Esophagus (tissue), 2 donors: ENCODE measurements at regions not wholly inside any gene's neighbourhood (a gene's known extent, or its start where the extent isn't known, plus 50 kb on each side); places are given as distances from the start of the nearest gene placed in this dataset.

Source experiments
- H3K27ac ChIP-seq, 2 donors: one replicate each; pipeline ENCODE4 v1.5.1; 2013; ENCODE audit warnings: low read depth in 2 of 2, mild to moderate bottlenecking in 2 of 2, inconsistent platforms in 1 of 2, low read length in 1 of 2, moderate library complexity in 1 of 2
- H3K27me3 ChIP-seq, 2 donors: one replicate each; pipeline ENCODE4 v1.6.1; 2013; ENCODE audit warnings: low read length in 2 of 2, control low read depth in 1 of 2, mild to moderate bottlenecking in 1 of 2; ENCODE audit not compliant: insufficient read depth in 2 of 2, control insufficient read depth in 1 of 2
- H3K36me3 ChIP-seq, 2 donors: one replicate each; pipeline ENCODE4 v1.6.1; 2013; ENCODE audit warnings: low read length in 1 of 2; ENCODE audit not compliant: control insufficient read depth in 2 of 2, insufficient read depth in 2 of 2
- H3K4me1 ChIP-seq, 2 donors: one replicate each; pipeline ENCODE4 v1.6.1; 2013; ENCODE audit warnings: low read length in 1 of 2; ENCODE audit not compliant: control insufficient read depth in 2 of 2, insufficient read depth in 2 of 2
- H3K4me3 ChIP-seq, 2 donors: one replicate each; pipeline ENCODE4 v1.5.1; 2013; ENCODE audit warnings: low read length in 2 of 2, mild to moderate bottlenecking in 2 of 2, low read depth in 1 of 2, moderate library complexity in 1 of 2
- H3K9me3 ChIP-seq, 2 donors: one replicate each; pipeline ENCODE4 v1.6.1; 2013; ENCODE audit warnings: mild to moderate bottlenecking in 2 of 2, low read depth in 1 of 2, low read length in 1 of 2, moderate library complexity in 1 of 2; ENCODE audit not compliant: control insufficient read depth in 2 of 2, insufficient read depth in 1 of 2
- WGBS, 2 donors: extraction: QIAGEN DNeasy Blood & Tissue Kit; methylation state at CpG; one replicate each; pipeline ENCODE4 v1.1.7; 2013; 5-methylcytosine and 5-hydroxymethylcytosine counted together
- donor health status: healthy with polysubstance abuse.
- donor health status: Bipolar disorder and iron deficiency.

GRCh38 chr7:52727632-52728031 lies 307.8 kb upstream of the POM121L12 start:
- WGBS, 2 donors: 54 to 55% methylated on average over 2 of the region's 2 CpGs

GRCh38 chr7:52726986-52727385 lies 308.4 kb upstream of the POM121L12 start:
- H3K4me3 ChIP-seq: no peak overlapping the region
- WGBS, 2 donors: 39 to 43% methylated on average over 2 of the region's 2 CpGs
- no peaks in the 10 kb centered on the region for H3K4me1 ChIP-seq
- no peaks in the 10 kb centered on the region for H3K27me3 ChIP-seq
- H3K36me3 ChIP-seq: no peaks in the 10 kb centered on the region
- no peaks in the 10 kb centered on the region for H3K9me3 ChIP-seq
- no peak overlapping the region for H3K27ac ChIP-seq

More at GRCh38 chr7:52727632-52728031, 307.8 kb upstream of the POM121L12 start:
- Histone ChIP-seq H3K4me3 (no peak overlapping the region), H3K4me1 (no peaks in the 10 kb centered on the region), H3K27me3 (no peaks in the 10 kb centered on the region), H3K36me3 (no peaks in the 10 kb centered on the region), H3K9me3 (no peaks in the 10 kb centered on the region), H3K27ac (no peak overlapping the region)

DNA sequence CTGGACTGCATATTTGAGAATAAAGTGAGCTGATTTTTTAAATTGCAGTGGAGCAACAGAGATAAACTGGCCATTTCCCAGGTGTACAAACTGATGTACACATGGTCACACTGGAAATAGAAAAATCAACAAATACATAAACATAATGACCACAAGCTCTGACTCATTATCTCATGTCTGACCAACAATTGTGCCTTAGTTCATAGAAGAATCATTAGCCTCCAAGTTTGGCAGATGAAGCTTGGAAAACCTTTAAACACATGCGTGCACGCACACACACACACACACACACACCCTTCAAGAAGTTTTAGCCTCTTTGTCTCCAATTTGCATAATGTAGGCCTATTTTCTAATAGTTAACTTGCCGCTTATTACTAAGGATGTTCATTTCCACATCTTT lies 308.9 kb upstream of the POM121L12 start:
- no peaks in the 10 kb centered on the region for H3K4me1 ChIP-seq

DNA sequence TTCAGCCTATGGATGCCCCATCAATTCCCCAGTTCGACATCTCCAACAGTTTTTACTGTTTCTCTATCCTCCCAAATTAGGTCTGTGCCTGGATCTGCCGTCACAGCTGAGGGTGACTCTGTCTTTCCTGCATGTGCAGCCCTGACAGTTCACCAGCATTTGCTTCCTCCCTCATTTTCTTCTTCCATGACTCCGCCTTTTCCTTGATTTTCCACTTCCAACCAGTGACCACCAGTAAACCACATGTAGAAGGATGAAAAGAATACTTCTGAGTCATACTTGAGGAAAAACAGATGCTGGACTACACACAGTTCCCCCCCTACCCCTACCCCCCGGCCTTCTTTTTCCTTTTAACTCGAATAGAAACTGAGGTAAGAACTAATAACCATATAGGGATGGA lies 311.8 kb upstream of the POM121L12 start:
- no peaks in the 10 kb centered on the region for H3K4me1 ChIP-seq
- WGBS, 2 donors: 64 to 71% methylated on average over 5 of the region's 5 CpGs
- H3K36me3 ChIP-seq: no peaks in the 10 kb centered on the region
- H3K9me3 ChIP-seq: no peaks in the 10 kb centered on the region
- H3K4me3 ChIP-seq: no peak overlapping the region
- H3K27ac ChIP-seq: no peak overlapping the region
- no peaks in the 10 kb centered on the region for H3K27me3 ChIP-seq

More for the DNA sequence above, 308.9 kb upstream of the POM121L12 start:
- no peaks in the 10 kb centered on the region for H3K9me3 ChIP-seq
- no peaks in the 10 kb centered on the region for H3K36me3 ChIP-seq
- no peak overlapping the region for H3K27ac ChIP-seq
- 69 to 72% methylated on average over 3 of the region's 3 CpGs for WGBS, 2 donors
- H3K4me3 ChIP-seq: no peak overlapping the region
- H3K27me3 ChIP-seq: no peaks in the 10 kb centered on the region

GRCh38 chr7:52720856-52721255 lies 314.6 kb upstream of the POM121L12 start:
- WGBS, 2 donors: 86 to 89% methylated on average over 2 of the region's 2 CpGs
- Histone ChIP-seq H3K4me3 (no peak overlapping the region), H3K27me3 (no peaks in the 10 kb centered on the region), H3K36me3 (no peaks in the 10 kb centered on the region), H3K27ac (no peak overlapping the region), H3K4me1 (no peaks in the 10 kb centered on the region), H3K9me3 (no peaks in the 10 kb centered on the region)

GRCh38 chr7:52719677-52720076 lies 315.8 kb upstream of the POM121L12 start:
- no peaks in the 10 kb centered on the region for H3K36me3 ChIP-seq
- no peaks in the 10 kb centered on the region for H3K9me3 ChIP-seq
- H3K4me3 ChIP-seq: no peak overlapping the region
- no peaks in the 10 kb centered on the region for H3K4me1 ChIP-seq
- 16 to 24% methylated on average over 3 of the region's 3 CpGs for WGBS, 2 donors
- no peak overlapping the region for H3K27ac ChIP-seq
- no peaks in the 10 kb centered on the region for H3K27me3 ChIP-seq

DNA sequence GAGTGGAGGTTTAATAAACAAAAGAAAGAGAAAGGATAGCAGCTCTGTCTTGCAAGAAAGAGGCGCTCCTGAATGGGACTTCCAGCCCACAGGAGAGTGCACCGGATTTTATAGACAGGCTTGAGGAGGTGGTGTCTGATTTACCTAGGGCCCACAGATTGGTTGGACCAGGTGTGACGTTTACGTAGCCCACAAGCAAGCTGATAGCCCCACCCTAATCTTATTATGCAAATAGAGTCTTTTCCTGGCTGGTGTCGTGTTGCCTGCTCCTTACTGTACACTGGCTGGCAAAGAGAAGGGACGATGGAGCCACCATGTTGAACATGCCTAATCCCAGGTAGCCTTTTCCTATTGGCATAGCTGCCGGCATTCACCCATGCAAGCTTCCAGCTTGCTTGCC lies 319.7 kb upstream of the POM121L12 start:
- Histone ChIP-seq H3K36me3 (no peaks in the 10 kb centered on the region), H3K4me1 (no peaks in the 10 kb centered on the region), H3K4me3 (no peak overlapping the region), H3K27me3 (no peaks in the 10 kb centered on the region), H3K27ac (no peak overlapping the region), H3K9me3 (no peaks in the 10 kb centered on the region)
- 81 to 82% methylated on average over 7 of the region's 7 CpGs for WGBS, 2 donors

DNA sequence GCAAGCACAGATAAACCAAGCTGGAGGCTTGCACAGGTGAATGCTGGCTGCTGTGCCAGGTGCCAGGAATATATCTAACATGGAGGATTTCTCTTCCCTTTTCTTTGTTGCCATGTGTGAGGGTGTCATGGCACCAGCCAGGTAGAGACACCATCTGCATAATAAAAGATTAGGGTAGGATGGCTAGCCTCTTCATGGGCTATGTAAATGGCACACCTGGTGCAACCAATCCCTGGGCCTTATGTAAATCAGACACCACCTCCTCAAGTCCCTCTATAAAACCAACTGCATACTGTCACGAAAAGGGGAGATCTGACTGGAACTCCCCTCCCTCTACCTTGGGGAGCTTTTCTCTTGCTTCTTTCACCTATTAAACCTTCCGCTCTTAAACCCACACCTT lies 322.5 kb upstream of the POM121L12 start:
- Histone ChIP-seq H3K27ac (no peak overlapping the region), H3K36me3 (no peaks in the 10 kb centered on the region), H3K27me3 (no peaks in the 10 kb centered on the region), H3K4me3 (no peak overlapping the region), H3K4me1 (no peaks in the 10 kb centered on the region), H3K9me3 (no peaks in the 10 kb centered on the region)
- WGBS, 2 donors: 36 to 83% methylated on average over 2 of the region's 2 CpGs

DNA sequence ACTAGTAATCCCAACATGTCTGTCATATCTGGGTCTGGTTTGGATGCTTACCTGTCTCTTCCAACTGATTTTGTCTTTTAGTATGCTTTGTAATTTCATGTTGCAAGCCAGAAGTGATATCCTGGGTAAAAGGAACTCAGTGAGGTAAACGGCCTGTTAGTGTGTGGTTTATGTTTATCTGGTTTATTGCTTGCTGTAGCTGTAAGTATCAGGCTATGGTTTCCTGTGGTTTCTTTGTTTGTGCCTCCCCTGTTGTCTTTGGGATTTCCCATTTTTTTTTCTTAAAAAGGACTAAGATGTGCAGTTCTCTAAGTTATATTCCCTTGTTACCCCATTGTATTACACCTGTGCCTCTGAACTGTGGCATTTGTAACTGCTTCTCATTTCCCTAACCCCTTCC lies 323.5 kb upstream of the POM121L12 start:
- 44 to 49% methylated on average over 1 of the region's 1 CpG for WGBS, 2 donors
- H3K36me3 ChIP-seq: no peaks in the 10 kb centered on the region
- H3K4me3 ChIP-seq: no peak overlapping the region
- H3K27me3 ChIP-seq: no peaks in the 10 kb centered on the region
- no peaks in the 10 kb centered on the region for H3K4me1 ChIP-seq
- no peaks in the 10 kb centered on the region for H3K9me3 ChIP-seq
- H3K27ac ChIP-seq: no peak overlapping the region

- 76 to 79% methylated on average over 3 of the region's 3 CpGs for WGBS, 2 donors
- Histone ChIP-seq H3K4me1 (no peaks in the 10 kb centered on the region), H3K4me3 (no peak overlapping the region), H3K36me3 (no peaks in the 10 kb centered on the region), H3K27me3 (no peaks in the 10 kb centered on the region), H3K27ac (no peak overlapping the region), H3K9me3 (no peaks in the 10 kb centered on the region)
Measured at GRCh38 chr7:52708846-52709245, 326.6 kb upstream of the POM121L12 start.
